ENCODE measurements at regions not wholly inside any gene's neighbourhood (a gene's known extent, or its start where the extent isn't known, plus 50 kb on each side); places are given as distances from the start of the nearest gene placed in this dataset.

DNA sequence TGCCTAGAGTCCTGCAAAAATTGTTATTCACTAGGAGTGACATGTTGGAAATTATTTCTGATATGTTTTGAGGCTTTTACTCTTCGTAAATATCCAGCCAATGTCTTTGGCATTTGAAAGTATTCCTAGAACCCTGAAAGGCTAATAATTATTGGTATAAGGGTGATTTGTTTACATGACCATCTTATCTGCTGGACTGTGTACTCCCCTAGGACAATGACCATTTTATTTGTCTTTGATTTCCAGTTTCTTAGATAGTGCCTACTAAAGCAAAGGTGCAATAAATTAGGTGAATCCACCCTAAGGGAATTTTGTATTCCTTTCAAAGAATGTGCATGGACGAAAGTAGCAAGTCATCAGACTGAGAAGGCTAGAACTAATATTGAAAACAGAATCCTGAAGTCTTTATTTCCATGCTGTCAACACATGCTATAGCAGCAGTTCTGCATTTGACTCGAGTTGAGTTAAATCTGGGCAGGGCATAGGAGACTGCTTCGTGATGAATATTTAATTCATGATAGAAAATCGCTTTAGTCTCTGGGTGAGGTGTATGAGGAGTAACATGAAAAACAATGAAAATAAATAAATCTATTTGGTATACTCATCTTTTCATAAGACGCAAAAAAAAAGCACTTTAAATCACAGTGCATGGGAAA, 235.7 kb downstream of the GPD2 start:
- no peak for TF ChIP-seq CTCF (IDR thresholded peaks at IDR 0.05)
- TF ChIP-seq POLR2A (IDR thresholded peaks at IDR 0.05): no peak
- TF ChIP-seq EP300 (IDR thresholded peaks at IDR 0.05): no peak

All from tibial nerve (tissue), 4 donors.